Epithelial cell of proximal tubule (primary cell): ENCODE measurements at regions not wholly inside any gene's neighbourhood (a gene's known extent, or its start where the extent isn't known, plus 50 kb on each side); places are given as distances from the start of the nearest gene placed in this dataset.

ENCODE experiments used
- DNase-seq: peaks from one replicate; pipeline ENCODE4 v3.0.0-alpha.2; 2011; ENCODE audit warnings: low read depth
- H3K4me3 ChIP-seq: 2 replicates; pipeline ENCODE4 v1.5.1; 2011; ENCODE audit warnings: low read depth, mild to moderate bottlenecking, low read length
- TF ChIP-seq, protein P1 (sequence below): conservative IDR thresholded peaks from 2 replicates; pipeline ENCODE4 v1.5.1; 2012; ENCODE audit warnings: low read depth, mild to moderate bottlenecking, low read length

DNA sequence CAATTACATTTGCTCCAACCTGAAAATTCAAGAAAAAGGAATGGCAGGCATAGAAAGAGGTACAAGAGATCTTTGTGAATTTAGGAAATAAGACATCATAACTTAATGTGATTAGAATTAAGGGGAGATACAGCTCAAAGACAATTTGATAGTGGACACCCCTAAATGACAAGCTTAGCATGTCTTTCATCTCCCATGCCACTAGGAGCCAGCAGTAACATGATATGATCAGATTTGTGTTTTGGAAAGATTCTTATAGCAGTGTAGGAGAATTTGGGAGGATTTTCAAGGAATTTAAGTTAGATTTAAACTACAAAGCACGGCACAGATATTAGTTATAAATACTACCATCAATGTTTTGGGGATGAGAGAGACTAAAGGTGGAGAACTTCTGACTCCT is 340.8 kb downstream of the RDH14 start:
- TF ChIP-seq, protein P1, sequence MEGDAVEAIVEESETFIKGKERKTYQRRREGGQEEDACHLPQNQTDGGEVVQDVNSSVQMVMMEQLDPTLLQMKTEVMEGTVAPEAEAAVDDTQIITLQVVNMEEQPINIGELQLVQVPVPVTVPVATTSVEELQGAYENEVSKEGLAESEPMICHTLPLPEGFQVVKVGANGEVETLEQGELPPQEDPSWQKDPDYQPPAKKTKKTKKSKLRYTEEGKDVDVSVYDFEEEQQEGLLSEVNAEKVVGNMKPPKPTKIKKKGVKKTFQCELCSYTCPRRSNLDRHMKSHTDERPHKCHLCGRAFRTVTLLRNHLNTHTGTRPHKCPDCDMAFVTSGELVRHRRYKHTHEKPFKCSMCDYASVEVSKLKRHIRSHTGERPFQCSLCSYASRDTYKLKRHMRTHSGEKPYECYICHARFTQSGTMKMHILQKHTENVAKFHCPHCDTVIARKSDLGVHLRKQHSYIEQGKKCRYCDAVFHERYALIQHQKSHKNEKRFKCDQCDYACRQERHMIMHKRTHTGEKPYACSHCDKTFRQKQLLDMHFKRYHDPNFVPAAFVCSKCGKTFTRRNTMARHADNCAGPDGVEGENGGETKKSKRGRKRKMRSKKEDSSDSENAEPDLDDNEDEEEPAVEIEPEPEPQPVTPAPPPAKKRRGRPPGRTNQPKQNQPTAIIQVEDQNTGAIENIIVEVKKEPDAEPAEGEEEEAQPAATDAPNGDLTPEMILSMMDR = peak; percentile 52
- no peak for DNase-seq
- no peak overlapping the region for H3K4me3 ChIP-seq

DNA sequence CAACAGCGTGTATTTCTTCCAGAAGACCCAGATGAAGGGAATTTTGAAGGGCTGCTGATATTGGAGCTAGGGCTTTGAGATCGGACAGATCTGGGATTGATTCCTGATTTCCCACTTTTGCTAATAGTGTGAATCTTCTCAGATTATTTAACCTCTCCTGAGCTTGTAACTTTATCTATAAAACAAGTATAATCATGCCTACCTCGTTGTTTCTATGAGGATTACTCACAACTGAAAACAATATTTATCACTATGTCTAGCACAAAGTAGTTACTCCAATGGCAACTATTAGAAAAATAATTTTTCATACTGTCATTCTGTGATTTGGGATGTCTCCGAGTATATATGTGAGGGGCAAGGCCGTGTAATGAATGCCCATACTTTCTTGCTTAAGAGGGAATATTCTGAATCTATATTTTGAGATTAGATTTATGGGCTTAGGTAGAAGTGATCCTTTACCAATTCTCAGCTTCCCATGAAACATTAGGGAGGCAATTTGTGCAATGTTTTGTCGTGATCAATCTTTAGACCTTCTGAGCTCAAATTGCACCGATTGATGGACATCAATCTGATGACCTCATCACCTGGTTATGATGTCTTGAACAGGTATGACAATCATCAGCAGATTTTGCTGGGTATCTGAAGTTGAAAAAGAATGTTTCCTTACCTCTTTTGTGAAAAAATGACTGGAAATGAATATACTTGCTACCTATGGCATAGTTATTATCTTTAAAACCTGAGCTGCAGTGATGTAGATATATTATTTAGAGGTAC is 339.9 kb downstream of the KCNS3 start:
- TF ChIP-seq, protein P1 = no peak
- DNase-seq = no peak
- no peak overlapping the region for H3K4me3 ChIP-seq

DNA sequence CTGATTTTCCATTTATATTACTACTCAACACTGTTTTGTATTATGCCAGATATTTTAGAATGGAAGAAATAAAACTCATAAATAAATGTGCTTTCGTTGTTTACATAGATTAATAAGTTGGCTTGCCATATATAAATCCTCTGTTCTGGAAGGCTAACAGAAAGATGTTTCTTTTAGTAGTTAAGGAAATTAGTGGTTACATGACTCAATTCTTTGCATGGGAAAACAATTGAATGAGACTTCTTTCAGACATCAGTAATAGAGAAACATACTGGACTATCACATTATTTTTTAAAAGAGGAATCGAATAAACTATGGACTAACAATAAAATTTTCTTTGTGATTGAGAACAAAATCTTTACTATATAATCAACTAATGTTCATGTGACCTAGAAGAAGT is 336.5 kb downstream of the KCNS3 start:
- TF ChIP-seq, protein P1 = no peak
- no peak overlapping the region for H3K4me3 ChIP-seq
- no peak for DNase-seq

DNA sequence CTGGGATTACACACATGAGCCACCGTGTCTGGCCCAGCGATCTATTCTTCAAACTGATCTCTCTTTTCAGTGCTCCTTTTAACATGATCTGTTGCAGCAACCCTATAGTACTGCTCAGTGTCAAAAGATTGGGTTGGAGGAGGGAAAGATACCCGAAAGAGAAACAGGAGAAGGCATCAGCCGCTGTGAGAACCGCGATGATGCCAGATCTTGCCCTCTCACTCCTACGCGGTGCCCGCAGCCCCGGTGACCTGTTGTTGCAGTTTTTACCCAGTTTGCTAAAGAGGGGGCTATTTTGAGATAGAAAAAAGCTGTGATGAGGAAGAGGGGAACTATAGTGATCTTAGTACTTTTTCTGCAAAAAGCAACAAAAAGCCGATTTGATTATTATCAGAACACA is 335.5 kb downstream of the KCNS3 start:
- H3K4me3 ChIP-seq = no peak overlapping the region
- DNase-seq = no peak
- TF ChIP-seq, protein P1 = no peak

- TF ChIP-seq, protein P1 = no peak
- DNase-seq = no peak
- H3K4me3 ChIP-seq = no peak overlapping the region
Measured at GRCh38 chr2:18209934-18210639, 331.6 kb downstream of the KCNS3 start.

GRCh38 chr2:18208956-18209355 is 330.5 kb downstream of the KCNS3 start:
- no peak overlapping the region for H3K4me3 ChIP-seq
- TF ChIP-seq, protein P1 = no peak
- no peak for DNase-seq

DNA sequence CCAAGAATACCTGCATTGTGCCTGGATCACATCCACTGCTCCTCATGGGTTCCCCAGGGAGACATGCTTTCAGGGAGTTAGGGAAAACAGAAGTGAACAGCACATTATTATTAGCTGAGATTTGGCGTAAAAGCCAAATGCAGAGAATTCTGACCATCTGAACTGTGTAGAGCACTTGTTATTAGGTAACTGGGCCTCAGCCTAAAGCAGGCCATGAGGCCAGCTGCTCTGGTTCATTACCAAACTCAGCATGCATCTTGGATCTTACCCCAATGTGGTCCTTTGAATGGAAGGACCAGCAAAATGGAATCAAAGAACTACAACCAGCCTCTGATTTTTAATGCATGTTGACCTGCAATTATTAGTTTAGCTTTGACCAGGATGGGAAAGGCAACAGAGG is 322.3 kb downstream of the KCNS3 start:
- H3K4me3 ChIP-seq = no peak overlapping the region
- no peak for DNase-seq
- TF ChIP-seq, protein P1 = no peak
